Epithelial cell of proximal tubule (primary cell): ENCODE measurements at regions not wholly inside any gene's neighbourhood (a gene's known extent, or its start where the extent isn't known, plus 50 kb on each side); places are given as distances from the start of the nearest gene placed in this dataset.

Source experiments
- DNase-seq: peaks from one replicate; pipeline ENCODE4 v3.0.0-alpha.2; 2011; ENCODE audit warnings: low read depth
- H3K4me3 ChIP-seq: 2 replicates; pipeline ENCODE4 v1.5.1; 2011; ENCODE audit warnings: low read depth, mild to moderate bottlenecking, low read length
- CTCF ChIP-seq: conservative IDR thresholded peaks from 2 replicates; pipeline ENCODE4 v1.5.1; 2012; ENCODE audit warnings: low read depth, mild to moderate bottlenecking, low read length

GRCh38 chr2:103230796-103231195 lies 469.0 kb downstream of the TMEM182 start:
- H3K4me3 ChIP-seq = no peak overlapping the region
- no peak for DNase-seq
- TF ChIP-seq CTCF = no peak

- no peak overlapping the region for H3K4me3 ChIP-seq
- TF ChIP-seq CTCF = no peak
- no peak for DNase-seq
Measured at GRCh38 chr2:103232865-103233264, 471.0 kb downstream of the TMEM182 start.

- no peak for TF ChIP-seq CTCF
- no peak overlapping the region for H3K4me3 ChIP-seq
Measured at GRCh38 chr2:103233691-103234090, 471.9 kb downstream of the TMEM182 start.

GRCh38 chr2:103235283-103235682 lies 473.5 kb downstream of the TMEM182 start:
- no peak for TF ChIP-seq CTCF
- H3K4me3 ChIP-seq = no peak overlapping the region
- DNase-seq = no peak

More at GRCh38 chr2:103233691-103234090, 471.9 kb downstream of the TMEM182 start:
- no peak for DNase-seq

- DNase-seq = no peak
- H3K4me3 ChIP-seq = no peak overlapping the region
- no peak for TF ChIP-seq CTCF
Measured at GRCh38 chr2:103249462-103249861, 487.6 kb downstream of the TMEM182 start.

- H3K4me3 ChIP-seq = no peak overlapping the region
- DNase-seq = no peak
- TF ChIP-seq CTCF = no peak
Measured at GRCh38 chr2:103252781-103253180, 490.9 kb downstream of the TMEM182 start.

GRCh38 chr2:103254611-103255010 lies 492.8 kb downstream of the TMEM182 start:
- TF ChIP-seq CTCF = no peak
- DNase-seq = no peak
- no peak overlapping the region for H3K4me3 ChIP-seq
